Neural progenitor cell (in vitro differentiated cells): ENCODE measurements at regions not wholly inside any gene's neighbourhood (a gene's known extent, or its start where the extent isn't known, plus 50 kb on each side); places are given as distances from the start of the nearest gene placed in this dataset.
"Not testable (repeated sequence)": the region's sequence is repeated elsewhere in the genome, so short reads cannot be mapped to it uniquely, and the experiment has no call there.

Source experiments
- DNase-seq: peaks from one replicate; pipeline ENCODE4 v3.0.0-alpha.2; 2016; ENCODE audit warnings: low spot score
- H2AFZ ChIP-seq: fragments of 200-600 bp; sonication (generic); replicated peaks from 2 replicates; pipeline ENCODE4 v1.6.1; 2016; ENCODE audit warnings: antibody characterized with exemption
- H3F3A ChIP-seq: fragments of 200-600 bp; sonication (generic); 2 replicates; pipeline ENCODE4 v1.6.1; 2016; ENCODE audit warnings: antibody characterized with exemption, low read depth
- H3K27ac ChIP-seq: fragments of 200-600 bp; sonication (generic); 2 replicates; pipeline ENCODE4 v1.5.1; 2016; ENCODE audit warnings: mild to moderate bottlenecking
- H3K27me3 ChIP-seq: fragments of 200-600 bp; sonication (generic); 2 replicates; pipeline ENCODE4 v1.6.1; 2016; ENCODE audit warnings: mild to moderate bottlenecking, moderate library complexity
- H3K36me3 ChIP-seq: fragments of 200-600 bp; sonication (generic); 2 replicates; pipeline ENCODE4 v1.5.1; 2016
- H3K4me1 ChIP-seq: fragments of 200-600 bp; sonication (generic); 2 replicates; pipeline ENCODE4 v1.6.1; 2016; ENCODE audit warnings: mixed run types
- H3K4me2 ChIP-seq: fragments of 200-600 bp; sonication (generic); 2 replicates; pipeline ENCODE4 v1.6.1; 2016
- H3K4me3 ChIP-seq: fragments of 200-600 bp; sonication (generic); 2 replicates; pipeline ENCODE4 v1.5.1; 2016
- H3K79me2 ChIP-seq: fragments of 200-600 bp; sonication (generic); 2 replicates; pipeline ENCODE4 v1.6.1; 2016; ENCODE audit warnings: low read depth
- H3K9ac ChIP-seq: fragments of 200-600 bp; sonication (generic); 2 replicates; pipeline ENCODE4 v1.6.1; 2016
- H3K9me3 ChIP-seq: fragments of 200-600 bp; sonication (generic); 2 replicates; pipeline ENCODE4 v1.5.1; 2016; ENCODE audit warnings: low read depth
- H4K20me1 ChIP-seq: fragments of 200-600 bp; sonication (generic); 2 replicates; pipeline ENCODE4 v1.6.1; 2016; ENCODE audit warnings: low read depth
- H3K27ac Mint-ChIP-seq: 3 replicates; pipeline ENCODE4 v1.8.0; 2021; ENCODE audit warnings: mixed read lengths
- H3K27me3 Mint-ChIP-seq: 2 replicates; pipeline ENCODE4 v1.8.0; 2022; ENCODE audit warnings: low read depth, mild to moderate bottlenecking, inconsistent platforms, moderate library complexity, mixed read lengths; ENCODE audit not compliant: insufficient read depth
- H3K36me3 Mint-ChIP-seq: 3 replicates; pipeline ENCODE4 v1.8.0; 2021; ENCODE audit warnings: mixed read lengths
- H3K4me1 Mint-ChIP-seq: 3 replicates; pipeline ENCODE4 v1.8.0; 2021; ENCODE audit warnings: mixed read lengths
- H3K4me3 Mint-ChIP-seq: 3 replicates; pipeline ENCODE4 v1.8.0; 2021; ENCODE audit warnings: mild to moderate bottlenecking, moderate library complexity, mixed read lengths
- H3K9me3 Mint-ChIP-seq: 3 replicates; pipeline ENCODE4 v1.8.0; 2020; ENCODE audit warnings: mixed read lengths
- EZH2 ChIP-seq: fragments of 200-600 bp; sonication (generic); IDR thresholded peaks from 2 replicates; pipeline ENCODE4 v1.6.1; 2017; ENCODE audit warnings: antibody characterized with exemption, mild to moderate bottlenecking, moderate library complexity
- EZH2phosphoT487 ChIP-seq: fragments of 200-600 bp; sonication (generic); IDR thresholded peaks from 2 replicates; pipeline ENCODE4 v1.6.1; 2017; ENCODE audit warnings: antibody characterized with exemption
- TF ChIP-seq, protein P1 (sequence below): fragments of 200-600 bp; sonication (generic); IDR thresholded peaks from 2 replicates; pipeline ENCODE4 v1.5.1; 2017; ENCODE audit warnings: antibody characterized with exemption, mild to moderate bottlenecking

DNA sequence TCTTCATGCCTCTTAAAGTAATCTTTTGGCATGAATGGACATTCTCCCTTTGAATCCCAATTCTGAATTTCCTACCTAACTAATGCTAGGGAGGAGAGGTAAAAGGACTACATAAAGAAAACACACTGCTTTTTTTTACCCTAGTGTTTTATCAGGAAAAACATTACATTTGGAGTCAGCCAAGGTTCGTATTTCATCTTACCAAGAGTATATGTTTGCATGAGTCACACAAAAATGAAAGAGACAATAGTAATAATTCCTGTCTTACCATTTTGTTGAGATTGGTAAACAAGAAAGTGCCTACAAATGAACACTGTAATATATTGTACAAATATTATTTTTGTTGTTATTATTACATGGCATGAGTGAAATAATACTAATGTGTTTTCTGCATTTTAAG lies 112.9 kb upstream of the WARS2 start:
- Histone ChIP-seq H3K4me1 (no peaks in the 10 kb centered on the region), H3K27me3 (no peaks in the 10 kb centered on the region), H3K79me2 (no peaks in the 10 kb centered on the region), H3F3A (no peaks in the 10 kb centered on the region), H2AFZ (no peak overlapping the region), H3K36me3 (no peaks in the 10 kb centered on the region), H3K27ac (no peak overlapping the region), H3K4me3 (no peak overlapping the region), H3K9ac (no peak overlapping the region), H3K9me3 (no peaks in the 10 kb centered on the region), H4K20me1 (no peaks in the 10 kb centered on the region), H3K4me2 (no peak overlapping the region)
- Mint-ChIP-seq H3K4me1 (no peaks in the 10 kb centered on the region), H3K4me3 (no peak overlapping the region), H3K27me3 (peaks cover 3% of the 10 kb centered on the region), H3K9me3 (no peaks in the 10 kb centered on the region), H3K36me3 (peaks cover 2% of the 10 kb centered on the region), H3K27ac (no peak overlapping the region)
- no peak for DNase-seq
- TF ChIP-seq, protein P1, sequence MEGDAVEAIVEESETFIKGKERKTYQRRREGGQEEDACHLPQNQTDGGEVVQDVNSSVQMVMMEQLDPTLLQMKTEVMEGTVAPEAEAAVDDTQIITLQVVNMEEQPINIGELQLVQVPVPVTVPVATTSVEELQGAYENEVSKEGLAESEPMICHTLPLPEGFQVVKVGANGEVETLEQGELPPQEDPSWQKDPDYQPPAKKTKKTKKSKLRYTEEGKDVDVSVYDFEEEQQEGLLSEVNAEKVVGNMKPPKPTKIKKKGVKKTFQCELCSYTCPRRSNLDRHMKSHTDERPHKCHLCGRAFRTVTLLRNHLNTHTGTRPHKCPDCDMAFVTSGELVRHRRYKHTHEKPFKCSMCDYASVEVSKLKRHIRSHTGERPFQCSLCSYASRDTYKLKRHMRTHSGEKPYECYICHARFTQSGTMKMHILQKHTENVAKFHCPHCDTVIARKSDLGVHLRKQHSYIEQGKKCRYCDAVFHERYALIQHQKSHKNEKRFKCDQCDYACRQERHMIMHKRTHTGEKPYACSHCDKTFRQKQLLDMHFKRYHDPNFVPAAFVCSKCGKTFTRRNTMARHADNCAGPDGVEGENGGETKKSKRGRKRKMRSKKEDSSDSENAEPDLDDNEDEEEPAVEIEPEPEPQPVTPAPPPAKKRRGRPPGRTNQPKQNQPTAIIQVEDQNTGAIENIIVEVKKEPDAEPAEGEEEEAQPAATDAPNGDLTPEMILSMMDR = no peak
- TF ChIP-seq EZH2 = no peak
- TF ChIP-seq EZH2phosphoT487 = no peak

DNA sequence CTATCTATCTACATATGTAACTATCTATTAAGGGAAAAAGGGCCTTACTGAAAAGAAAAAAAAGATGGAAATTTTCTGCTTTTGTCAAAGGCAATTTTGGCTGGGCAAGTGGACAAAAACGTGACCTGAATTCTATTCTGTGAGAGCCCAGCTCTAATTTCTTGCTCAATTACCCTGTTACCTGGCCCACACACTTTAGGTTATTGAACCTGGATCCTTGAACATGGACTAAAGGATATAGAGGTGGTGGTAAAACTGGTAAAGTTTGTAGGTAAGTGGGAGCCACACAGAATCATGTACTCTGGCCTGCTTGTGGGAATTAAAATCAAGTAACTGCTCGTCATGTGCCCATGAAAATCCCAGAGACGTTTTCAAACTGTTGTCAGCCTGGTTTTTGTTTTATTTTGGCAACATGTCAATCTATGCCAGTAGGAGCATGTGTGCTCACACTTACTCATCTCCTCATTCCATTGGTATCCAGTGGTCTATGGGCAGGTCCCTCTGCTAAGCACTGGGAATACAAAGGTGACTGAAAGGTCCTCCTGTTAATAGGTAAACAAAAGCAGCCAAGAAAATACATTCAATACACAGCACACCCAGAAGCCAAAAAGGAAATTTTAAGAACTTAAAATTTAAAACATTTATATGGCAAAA lies 113.7 kb upstream of the WARS2 start:
- Histone ChIP-seq H3F3A (no peaks in the 10 kb centered on the region), H3K9me3 (no peaks in the 10 kb centered on the region), H3K4me2 (no peak overlapping the region), H3K27me3 (no peaks in the 10 kb centered on the region), H3K4me1 (no peaks in the 10 kb centered on the region), H4K20me1 (no peaks in the 10 kb centered on the region), H3K36me3 (no peaks in the 10 kb centered on the region), H3K9ac (no peak overlapping the region), H3K27ac (no peak overlapping the region), H2AFZ (no peak overlapping the region), H3K79me2 (no peaks in the 10 kb centered on the region), H3K4me3 (no peak overlapping the region)
- no peaks in the 10 kb centered on the region for H3K9me3 Mint-ChIP-seq
- DNase-seq = no peak
- no peak overlapping the region for H3K27ac Mint-ChIP-seq
- H3K27me3 Mint-ChIP-seq = peaks cover 3% of the 10 kb centered on the region
- H3K36me3 Mint-ChIP-seq = peaks cover 4% of the 10 kb centered on the region
- H3K4me3 Mint-ChIP-seq = no peak overlapping the region
- TF ChIP-seq EZH2 (no peak), EZH2phosphoT487 (no peak)
- TF ChIP-seq, protein P1 = no peak
- H3K4me1 Mint-ChIP-seq = no peaks in the 10 kb centered on the region

DNA sequence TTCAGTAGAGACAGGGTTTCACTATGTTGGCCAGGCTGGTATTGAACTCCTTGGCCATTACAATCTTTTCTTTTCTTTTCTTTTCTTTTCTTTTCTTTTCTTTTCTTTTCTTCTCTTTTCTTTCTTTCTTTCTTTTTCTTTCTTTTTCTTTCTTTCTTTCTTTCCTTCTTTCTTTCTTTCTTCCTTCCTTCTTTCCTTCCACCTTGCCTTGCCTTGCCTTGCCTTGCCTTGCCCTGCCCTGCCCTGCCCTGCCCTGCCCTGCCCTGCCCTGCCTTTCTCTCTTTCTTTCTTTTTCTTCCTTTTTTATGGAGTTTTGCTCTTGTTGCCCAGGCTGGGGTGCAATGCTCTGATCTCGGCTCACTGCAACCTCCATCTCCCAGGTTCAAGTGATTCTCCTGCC lies 112.5 kb upstream of the HAO2 start:
- not testable (repeated sequence) for H3K4me1 ChIP-seq, H3K4me3 Mint-ChIP-seq, H3K79me2 ChIP-seq, H3K4me1 Mint-ChIP-seq, H4K20me1 ChIP-seq, H3K4me2 ChIP-seq, H3K36me3 ChIP-seq, H3K4me3 ChIP-seq, H3K27me3 Mint-ChIP-seq, H3K27ac Mint-ChIP-seq, DNase-seq, H3F3A ChIP-seq, H3K27ac ChIP-seq, H3K27me3 ChIP-seq, H2AFZ ChIP-seq, H3K9ac ChIP-seq, H3K9me3 ChIP-seq, H3K9me3 Mint-ChIP-seq, H3K36me3 Mint-ChIP-seq

- Mint-ChIP-seq H3K36me3 (peaks cover 4% of the 10 kb centered on the region), H3K4me3 (no peak overlapping the region), H3K9me3 (no peaks in the 10 kb centered on the region), H3K27me3 (peaks cover 3% of the 10 kb centered on the region), H3K27ac (no peak overlapping the region), H3K4me1 (no peaks in the 10 kb centered on the region)
- no peaks in the 10 kb centered on the region for H3K27me3 ChIP-seq
- no peaks in the 10 kb centered on the region for H3K9me3 ChIP-seq
- H3K4me2 ChIP-seq = no peak overlapping the region
- no peaks in the 10 kb centered on the region for H3F3A ChIP-seq
- DNase-seq = no peak
- H2AFZ ChIP-seq = no peak overlapping the region
- H3K27ac ChIP-seq = no peak overlapping the region
- H3K4me1 ChIP-seq = no peaks in the 10 kb centered on the region
- H3K36me3 ChIP-seq = no peaks in the 10 kb centered on the region
- TF ChIP-seq, protein P1 = no peak
- TF ChIP-seq EZH2phosphoT487 (no peak), EZH2 (no peak)
- H4K20me1 ChIP-seq = no peaks in the 10 kb centered on the region
- H3K79me2 ChIP-seq = no peaks in the 10 kb centered on the region
- H3K9ac ChIP-seq = no peak overlapping the region
- no peak overlapping the region for H3K4me3 ChIP-seq
Measured at GRCh38 chr1:119260506-119260905, 108.1 kb upstream of the HAO2 start.
